ENCODE measurements at regions not wholly inside any gene's neighbourhood (a gene's known extent, or its start where the extent isn't known, plus 50 kb on each side); places are given as distances from the start of the nearest gene placed in this dataset.

- TF ChIP-seq POLR2AphosphoS5 (IDR thresholded peaks at IDR 0.05) (no peak), CTCF (IDR thresholded peaks at IDR 0.05) (no peak)
Measured at GRCh38 chr6:112935402-112936078, 588.4 kb downstream of the RFPL4B start.
